HepG2 (cell line): ENCODE measurements at regions not wholly inside any gene's neighbourhood (a gene's known extent, or its start where the extent isn't known, plus 50 kb on each side); places are given as distances from the start of the nearest gene placed in this dataset.
"Not testable (repeated sequence)": the region's sequence is repeated elsewhere in the genome, so short reads cannot be mapped to it uniquely, and the experiment has no call there.

Experiments used
- ATAC-seq: fragments of 200-7000 bp; cut with Tn5 transposase; 3 replicates; pipeline ENCODE4 v1.9.1; 2020; ENCODE audit warnings: mild to moderate bottlenecking, moderate library complexity
- BruUV-seq: library from RNA; stranded (reverse); fragments of 400-500 nt; replicated peaks from 2 replicates; lab custom pipeline; 2021; lab: Mats Ljungman, UMichigan
- CTCF ChIA-PET: fragments of 300-600 bp; formaldehyde crosslinking; extraction: SDS; loops from one replicate; lab custom pipeline; 2021; ENCODE audit warnings: low total read pairs, inconsistent platforms, low intra/inter-chr PET ratio; lab: Yijun Ruan, JAX
- POLR2A ChIA-PET: fragments of 350-600 bp; sonication (Branson Sonifier 250); formaldehyde crosslinking; loops from one replicate; lab custom pipeline; 2020; ENCODE audit warnings: antibody characterized with exemption, inconsistent platforms; lab: Yijun Ruan, JAX
- DNase-seq: peaks from one replicate; pipeline ENCODE4 v3.0.0-alpha.2; 2015; ENCODE audit warnings: low spot score
- FAIRE-seq: peaks from 3 replicates; lab custom pipeline; 2011; peaks lifted over from hg19 to GRCh38; lab: Jason Lieb, UNC
- H2AFZ ChIP-seq: one replicate; pipeline ENCODE4 v1.6.1; 2011; ENCODE audit warnings: low read length, inconsistent platforms
- H3K27ac ChIP-seq: fragments of 300-600 bp; 3 replicates; pipeline ENCODE4 v1.8.0; 2011; ENCODE audit warnings: mixed run types, mild to moderate bottlenecking, mixed read lengths, low read length, inconsistent platforms; ENCODE audit not compliant: insufficient read depth; ENCODE audit errors: extremely low read length
- H3K27me3 ChIP-seq, 2 experiments: fragments of 200-600 bp in 1 of 2; 2 replicates in 1 of 2; 3 replicates in 1 of 2; pipeline versions ENCODE4 v1.6.0 to v1.8.0; 2011; ENCODE audit warnings: low read length in 2 of 2, mild to moderate bottlenecking in 2 of 2, moderate library complexity in 2 of 2, inconsistent platforms in 1 of 2; ENCODE audit not compliant: insufficient read depth in 2 of 2, control insufficient read depth in 1 of 2
- H3K36me3 ChIP-seq, 2 experiments: fragments of 200-600 bp in 1 of 2; replicated peaks in 1 of 2; 2 replicates in 1 of 2; 3 replicates in 1 of 2; pipeline versions ENCODE4 v1.5.1 to v1.8.0; 2011; ENCODE audit warnings: low read length in 2 of 2, inconsistent platforms in 1 of 2; ENCODE audit not compliant: insufficient read depth in 2 of 2, control insufficient read depth in 1 of 2
- H3K4me1 ChIP-seq: 2 replicates; pipeline ENCODE4 v1.5.1; 2012; ENCODE audit warnings: low read length, inconsistent platforms; ENCODE audit not compliant: insufficient read depth
- H3K4me2 ChIP-seq: 2 replicates; pipeline ENCODE4 v1.6.0; 2011; ENCODE audit warnings: low read depth, low read length, inconsistent platforms
- H3K4me3 ChIP-seq, 3 experiments: fragments of 200-600 bp in 1 of 3; sonication (generic), shearing (Covaris generic) in 1 of 3; replicated peaks in 1 of 3; 2 replicates each; pipeline ENCODE4 v1.5.1; 2011 to 2016; ENCODE audit warnings: low read length in 3 of 3, inconsistent platforms in 2 of 3, low read depth in 2 of 3, mild to moderate bottlenecking in 2 of 3, control low read depth in 1 of 3, mixed read lengths in 1 of 3; ENCODE audit not compliant: insufficient read depth in 1 of 3
- H3K79me2 ChIP-seq: one replicate; pipeline ENCODE4 v1.6.1; 2011; ENCODE audit warnings: low read length, inconsistent platforms; ENCODE audit not compliant: insufficient read depth
- H3K9ac ChIP-seq: 2 replicates; pipeline ENCODE4 v1.6.0; 2011; ENCODE audit warnings: mild to moderate bottlenecking, low read depth, low read length, inconsistent platforms; ENCODE audit not compliant: insufficient read depth
- H3K9me3 ChIP-seq: 2 replicates; pipeline ENCODE4 v1.5.1; 2012; ENCODE audit warnings: mild to moderate bottlenecking, low read length
- H4K20me1 ChIP-seq: 2 replicates; pipeline ENCODE4 v1.6.0; 2011; ENCODE audit warnings: inconsistent platforms, mild to moderate bottlenecking, low read length, moderate library complexity; ENCODE audit not compliant: insufficient read depth
- WGBS: methylation state at CpG from one replicate; pipeline ENCODE4 v1.1.6; 2017; ENCODE audit warnings: low lambda C conversion rate; 5-methylcytosine and 5-hydroxymethylcytosine counted together
- in situ Hi-C: cut with HindIII; loops from 2 replicates; pipeline ENCODE4 v1.10.0; 2017; ENCODE audit warnings: low pct_unique_long_range_greater_than_20kb; ENCODE audit not compliant: extremely low pct_ligation_motif_present
- intact Hi-C: fragments of 100-400 bp; cut with micrococcal nuclease; formaldehyde crosslinking; loops from one replicate; pipeline ENCODE4 v1.10.0; 2022; ENCODE audit not compliant: unreplicated experiment

GRCh38 chrX:93019841-93020240 is 653.5 kb downstream of the NAP1L3 start:
- H3K79me2 ChIP-seq, H4K20me1 ChIP-seq, FAIRE-seq, H3K4me2 ChIP-seq, CTCF ChIA-PET, in situ Hi-C loops, intact Hi-C loops, H3K27ac ChIP-seq, H3K4me1 ChIP-seq, BruUV-seq, DNase-seq, H2AFZ ChIP-seq, H3K4me3 ChIP-seq, H3K36me3 ChIP-seq, ATAC-seq, H3K27me3 ChIP-seq, H3K9me3 ChIP-seq, H3K9ac ChIP-seq, POLR2A ChIA-PET: not testable (repeated sequence)
- WGBS, result no CpG with 5 or more reads among the region's 2 CpGs

GRCh38 chrX:93014481-93015030 is 658.8 kb downstream of the NAP1L3 start:
- H3K4me1 ChIP-seq, H3K36me3 ChIP-seq, H3K27me3 ChIP-seq, H3K9ac ChIP-seq, CTCF ChIA-PET, H2AFZ ChIP-seq, H3K27ac ChIP-seq, H4K20me1 ChIP-seq, in situ Hi-C loops, H3K4me3 ChIP-seq, H3K79me2 ChIP-seq, ATAC-seq, H3K9me3 ChIP-seq, H3K4me2 ChIP-seq, DNase-seq, POLR2A ChIA-PET, BruUV-seq, intact Hi-C loops, FAIRE-seq: not testable (repeated sequence)
- WGBS, result 0% methylated on average over 1 of the region's 1 CpG
